GM21528 (cell line): ENCODE measurements at regions not wholly inside any gene's neighbourhood (a gene's known extent, or its start where the extent isn't known, plus 50 kb on each side); places are given as distances from the start of the nearest gene placed in this dataset.

Experiments
- ATAC-seq: cut with Tn5 transposase; IDR thresholded peaks from one replicate; pipeline ENCODE4 v1.9.1; 2021; ENCODE audit warnings: mild to moderate bottlenecking, moderate library complexity; ENCODE audit not compliant: unreplicated experiment, low FRiP score

GRCh38 chr15:55031727-55032126 is 165.0 kb downstream of the RSL24D1 start:
- ATAC-seq: no peak

DNA sequence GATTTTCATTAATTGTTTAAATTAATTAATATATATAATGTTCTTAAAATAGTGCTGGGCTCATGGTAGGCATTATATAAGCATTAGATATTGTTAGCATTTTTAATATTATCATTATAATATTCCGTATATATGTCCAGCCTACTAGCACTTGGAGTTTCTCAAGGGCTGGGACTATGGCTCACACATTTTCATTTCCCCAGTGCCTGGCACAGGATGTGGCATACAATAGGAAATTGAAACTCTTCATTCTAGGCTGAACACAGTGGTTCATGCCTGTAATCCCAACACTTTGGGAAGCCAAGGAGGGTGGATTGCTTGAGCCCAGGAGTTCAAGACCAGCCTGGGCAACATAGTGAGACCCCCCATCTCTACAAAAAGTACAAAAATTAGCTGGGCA is 170.4 kb downstream of the RSL24D1 start:
- ATAC-seq: no peak

DNA sequence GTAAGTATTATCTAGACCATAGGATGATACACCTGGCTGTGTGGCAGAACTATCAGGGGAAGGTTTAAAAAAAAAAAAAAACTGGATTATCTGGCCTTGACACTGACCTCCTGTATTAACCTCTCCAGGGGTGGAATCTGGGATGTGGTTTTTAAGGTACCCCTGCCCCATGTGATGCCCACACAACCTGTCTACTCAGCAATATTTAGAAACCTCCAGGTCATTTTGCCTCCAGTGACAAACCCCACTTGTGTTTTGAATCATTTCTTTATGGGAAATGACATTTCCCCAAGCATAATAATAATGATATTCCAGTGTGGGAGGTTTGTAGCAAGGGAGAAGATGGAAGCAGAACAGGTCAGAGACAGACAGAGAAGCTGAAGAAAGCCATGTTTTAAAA is 179.1 kb downstream of the RSL24D1 start:
- ATAC-seq: no peak

GRCh38 chr15:55016225-55016624 is 180.5 kb downstream of the RSL24D1 start:
- no peak for ATAC-seq

DNA sequence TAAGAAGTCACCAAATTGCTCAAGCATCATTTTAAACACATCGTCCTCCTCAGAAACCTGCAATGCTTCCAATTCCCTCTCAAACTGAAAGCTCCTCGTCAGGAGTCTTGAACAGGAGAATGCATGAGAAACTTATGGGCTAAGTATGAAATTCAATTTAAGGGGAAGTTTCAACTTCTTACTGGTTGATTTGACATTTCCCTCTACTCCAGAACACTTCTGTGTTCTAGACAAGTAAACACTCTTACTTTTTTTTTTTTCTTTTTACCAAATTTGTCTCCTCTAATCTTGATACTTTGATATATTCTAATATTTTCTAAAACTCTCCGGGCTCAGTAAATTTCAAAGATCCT is 181.7 kb downstream of the RSL24D1 start:
- ATAC-seq: no peak

DNA sequence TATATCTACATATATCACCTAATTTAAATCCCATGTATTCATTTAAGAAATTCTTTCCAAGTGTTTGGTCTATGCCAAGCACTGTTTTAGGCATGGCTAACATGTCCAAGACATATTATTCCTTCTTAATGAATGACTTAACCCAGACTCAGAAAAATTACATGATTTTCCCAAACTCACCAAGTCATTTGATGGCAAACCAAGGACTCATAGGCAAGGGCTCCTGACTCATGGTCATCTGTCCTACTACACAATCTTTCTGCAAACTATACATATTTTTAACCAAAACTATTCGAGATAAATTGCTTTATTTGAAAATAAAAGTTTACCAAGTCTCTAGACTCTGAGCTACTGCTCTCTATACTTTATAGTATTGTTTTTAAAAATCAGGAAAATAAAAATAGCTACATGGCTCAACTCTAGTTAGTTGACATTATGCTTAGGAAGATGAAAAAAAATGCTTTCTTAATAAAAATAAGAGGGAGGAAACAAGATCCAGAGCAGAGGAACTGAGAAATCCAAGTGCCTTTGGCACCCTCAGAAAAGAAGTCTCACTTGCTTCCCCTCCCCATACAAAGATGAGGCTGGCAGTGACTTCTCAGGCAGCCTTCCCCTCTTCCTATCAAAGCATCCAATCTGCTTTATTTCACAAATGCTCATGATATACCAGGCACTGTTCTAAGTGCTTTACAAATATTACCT is 182.2 kb downstream of the RSL24D1 start:
- ATAC-seq: no peak

- no peak for ATAC-seq
These were observed 188.3 kb downstream of the RSL24D1 start for GRCh38 chr15:55008421-55008820.

DNA sequence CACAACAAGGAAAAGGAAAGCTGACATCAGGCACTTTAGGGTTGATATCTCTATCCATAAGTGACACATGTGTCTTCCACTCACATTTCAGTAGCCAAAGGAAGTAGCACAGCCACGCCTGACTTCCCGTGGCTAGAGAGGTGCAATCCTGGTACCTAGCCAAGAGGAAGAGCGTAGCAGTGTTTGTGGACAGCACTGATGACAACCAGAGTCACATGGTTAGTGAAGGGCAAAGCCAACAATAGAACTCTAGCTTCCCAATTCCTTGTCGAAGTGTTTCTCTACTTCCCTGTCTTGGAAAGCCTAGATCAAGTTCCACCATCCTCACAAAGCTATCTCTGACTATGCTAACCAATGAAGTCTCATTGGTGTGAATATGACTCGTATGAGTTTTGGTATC is 189.2 kb downstream of the RSL24D1 start:
- ATAC-seq: no peak

- ATAC-seq: no peak
These were observed 191.1 kb downstream of the RSL24D1 start for GRCh38 chr15:55005679-55006078.

DNA sequence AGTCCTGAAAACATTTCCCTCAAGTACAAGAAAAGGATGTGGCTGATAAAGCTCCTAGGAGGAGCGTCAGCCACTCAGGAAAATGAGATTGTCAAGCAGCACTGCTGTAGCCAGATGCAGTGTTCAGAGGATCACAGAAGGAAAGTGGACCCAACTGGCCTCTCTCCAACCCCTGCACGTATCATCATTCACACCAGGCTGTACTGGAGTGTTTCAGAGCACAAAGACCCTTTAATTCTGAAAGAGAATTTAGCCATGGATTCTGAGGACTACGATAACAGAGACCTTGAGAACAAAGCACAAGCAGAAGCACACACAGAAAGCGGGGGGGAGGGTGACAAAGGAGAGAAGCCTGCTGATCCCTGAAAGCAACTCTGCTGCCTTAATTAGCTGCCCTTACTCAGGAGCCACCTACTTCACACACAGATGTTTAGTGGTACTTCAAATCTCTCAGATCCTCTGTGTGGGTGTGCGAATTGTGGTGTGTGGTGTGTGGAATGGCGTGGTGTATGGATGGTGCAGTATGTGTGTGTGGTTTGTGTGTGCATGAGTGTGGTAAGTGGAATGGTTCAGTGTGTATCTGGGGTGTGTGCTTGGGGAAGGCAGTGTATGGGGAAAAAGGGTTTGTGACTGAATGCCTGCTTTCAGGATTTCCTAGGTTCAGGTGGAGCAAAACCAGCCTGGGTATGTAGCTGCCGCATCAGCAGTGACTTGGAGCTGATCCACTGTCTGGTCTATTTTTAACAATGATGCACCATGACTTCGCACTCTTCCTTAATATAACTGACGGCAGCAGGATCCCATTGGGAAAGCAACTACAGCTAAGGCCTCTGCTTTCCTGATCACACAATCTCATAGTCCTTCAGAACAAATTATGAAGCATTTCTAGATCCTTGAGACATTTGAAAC is 192.5 kb downstream of the RSL24D1 start:
- no peak for ATAC-seq

- ATAC-seq: no peak
These were observed 198.1 kb downstream of the RSL24D1 start for GRCh38 chr15:54998661-54999060.

- no peak for ATAC-seq
These were observed 205.9 kb downstream of the RSL24D1 start for GRCh38 chr15:54990793-54991192.

DNA sequence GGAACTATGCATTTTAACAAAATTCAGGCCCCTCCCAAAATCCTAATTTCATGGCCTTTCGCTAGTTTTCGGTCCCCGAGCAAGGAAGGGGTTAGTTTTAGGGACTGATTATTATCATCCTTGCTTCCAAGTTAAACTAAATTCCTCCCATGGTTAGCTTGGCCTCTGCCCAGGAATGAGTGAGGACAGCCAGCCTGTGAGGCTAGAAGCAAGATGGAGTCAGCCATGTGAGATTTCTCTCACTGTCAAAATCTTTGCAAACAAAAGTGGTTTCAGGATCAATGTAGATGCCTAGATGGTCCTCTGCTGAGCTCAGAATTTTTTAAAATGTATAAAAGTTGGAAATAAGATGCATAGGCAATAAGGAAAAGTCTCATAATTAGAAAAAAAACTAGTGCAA is 208.9 kb downstream of the RSL24D1 start:
- ATAC-seq: no peak

DNA sequence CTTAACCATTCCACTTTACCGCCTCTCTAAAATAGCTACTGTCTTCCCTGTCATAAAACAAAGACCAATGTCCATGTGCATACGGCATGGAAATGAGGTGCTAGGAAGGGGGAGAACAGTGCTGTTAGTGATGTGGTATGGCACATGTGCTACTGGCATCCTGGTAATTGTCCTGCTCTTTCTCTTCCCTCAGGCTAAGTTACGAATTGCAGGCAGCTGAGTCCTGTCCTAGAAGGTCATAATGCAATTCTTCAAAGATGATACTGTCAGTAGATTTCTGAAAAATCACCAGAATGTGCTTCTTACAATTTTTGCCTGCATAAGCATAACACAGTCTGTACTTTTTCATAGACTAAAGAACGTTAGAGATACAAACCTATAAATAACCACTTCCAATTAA is 216.8 kb downstream of the RSL24D1 start:
- ATAC-seq: no peak

DNA sequence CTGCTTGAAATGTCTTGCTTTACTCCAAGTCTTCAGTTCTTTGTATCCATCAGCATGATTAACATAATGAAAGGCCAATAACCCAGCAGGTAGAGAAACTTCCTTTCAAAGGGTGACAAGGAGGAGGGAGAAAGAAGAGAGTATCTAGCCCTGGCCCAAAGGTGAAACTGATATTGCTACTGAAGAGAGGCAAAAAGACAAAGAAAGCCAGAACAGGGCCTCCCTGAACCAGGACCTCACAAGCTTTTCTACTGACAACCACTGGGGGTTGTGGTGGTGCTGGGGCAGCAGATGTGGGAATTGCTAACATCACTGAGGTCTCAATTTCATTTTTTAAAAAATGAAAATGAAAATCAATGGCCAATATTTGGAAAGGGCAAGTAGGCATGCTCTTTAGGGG is 234.1 kb downstream of the RSL24D1 start:
- no peak for ATAC-seq

DNA sequence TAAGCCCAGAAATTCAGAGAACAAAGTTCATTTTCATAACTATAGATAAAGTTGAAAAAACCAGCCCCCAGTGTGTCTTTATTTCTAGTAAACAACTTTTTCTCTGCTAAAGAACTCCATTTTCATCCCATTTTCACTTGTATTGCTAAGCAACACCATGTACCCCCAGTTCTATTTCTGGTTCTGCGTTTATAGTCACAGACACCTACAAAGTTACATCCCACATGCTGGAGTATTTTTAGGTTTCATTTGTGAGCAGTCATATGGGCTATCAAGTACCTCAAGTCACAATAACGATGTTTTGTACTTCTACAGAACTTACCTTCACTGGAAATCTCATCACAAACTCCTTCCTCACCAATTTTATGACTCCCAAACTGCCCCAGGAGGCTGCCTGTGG is 236.5 kb downstream of the RSL24D1 start:
- no peak for ATAC-seq

GRCh38 chr15:54941417-54941816 is 255.3 kb downstream of the RSL24D1 start:
- ATAC-seq: no peak

DNA sequence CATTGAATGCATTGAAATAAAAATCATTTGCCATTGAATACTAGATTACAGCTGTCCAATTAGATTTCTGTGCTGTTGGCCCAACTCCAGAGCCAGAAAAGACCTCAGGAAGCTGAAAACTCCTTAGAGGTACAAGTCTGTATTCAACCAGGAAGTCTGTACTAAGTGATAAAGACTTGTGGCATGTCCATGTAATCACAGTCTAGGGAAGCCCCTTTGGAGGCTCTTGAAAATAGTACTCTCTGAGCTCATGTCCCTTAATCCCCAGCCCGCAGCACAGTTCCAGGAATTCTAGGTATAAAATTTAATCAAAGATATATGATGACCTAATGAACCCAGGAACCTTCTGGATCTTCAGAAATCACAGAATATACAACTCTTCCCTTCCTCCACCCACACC is 279.4 kb downstream of the RSL24D1 start:
- no peak for ATAC-seq

DNA sequence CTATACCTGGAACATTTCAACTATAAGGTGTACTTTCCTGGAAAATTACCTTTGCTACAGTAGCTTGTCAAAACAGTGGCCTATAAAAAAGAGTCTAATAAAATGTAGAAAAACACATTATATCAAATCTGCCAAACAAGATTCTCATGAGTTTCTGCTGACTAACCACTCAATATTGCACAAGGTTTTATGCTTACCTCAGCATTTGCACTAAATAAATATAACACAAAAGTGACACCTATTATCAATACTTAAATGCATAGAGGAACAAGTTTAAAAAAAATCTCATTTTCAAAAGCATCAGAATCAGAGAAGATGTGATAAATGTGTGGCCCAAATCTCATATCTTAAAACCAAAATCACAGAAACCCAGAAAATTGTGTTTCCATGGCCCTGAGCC is 281.4 kb downstream of the RSL24D1 start:
- no peak for ATAC-seq

DNA sequence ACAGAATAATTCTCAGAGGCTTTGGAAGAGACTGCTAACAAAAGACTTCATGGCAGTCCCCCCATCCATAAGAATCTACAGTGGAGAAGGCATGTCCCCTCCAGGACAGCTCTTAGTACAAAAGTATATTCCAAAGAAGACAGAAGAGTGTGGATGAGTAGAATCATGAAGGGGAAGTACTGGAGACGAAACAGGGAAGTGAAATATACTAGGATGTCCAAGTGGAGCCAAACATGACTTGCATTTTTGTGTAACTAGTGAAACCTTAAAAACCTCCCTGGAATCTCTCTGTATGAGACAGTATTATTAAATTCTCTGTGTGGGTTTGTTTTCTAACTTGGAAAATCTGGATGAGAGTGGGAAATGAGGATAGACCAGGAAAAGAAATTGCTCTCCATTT is 312.4 kb downstream of the RSL24D1 start:
- ATAC-seq: no peak

DNA sequence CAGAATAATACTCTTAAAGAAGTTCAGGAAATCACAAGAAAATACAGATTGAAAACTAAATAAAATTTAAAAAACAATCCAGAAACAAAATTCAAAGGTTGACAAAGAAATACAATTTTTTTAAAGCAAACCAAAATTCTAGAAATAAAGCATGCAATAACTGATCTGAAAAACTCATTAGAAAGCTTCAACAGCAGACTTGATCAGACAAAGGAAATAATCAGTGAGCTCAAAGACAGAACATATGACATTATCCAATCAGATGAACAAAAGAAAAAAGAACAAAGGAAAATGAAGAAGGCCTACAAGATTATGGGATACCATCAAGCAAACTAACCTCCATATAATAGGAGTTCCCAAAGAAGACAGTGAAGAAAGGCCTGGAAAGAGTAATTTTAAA is 336.8 kb downstream of the RSL24D1 start:
- no peak for ATAC-seq

DNA sequence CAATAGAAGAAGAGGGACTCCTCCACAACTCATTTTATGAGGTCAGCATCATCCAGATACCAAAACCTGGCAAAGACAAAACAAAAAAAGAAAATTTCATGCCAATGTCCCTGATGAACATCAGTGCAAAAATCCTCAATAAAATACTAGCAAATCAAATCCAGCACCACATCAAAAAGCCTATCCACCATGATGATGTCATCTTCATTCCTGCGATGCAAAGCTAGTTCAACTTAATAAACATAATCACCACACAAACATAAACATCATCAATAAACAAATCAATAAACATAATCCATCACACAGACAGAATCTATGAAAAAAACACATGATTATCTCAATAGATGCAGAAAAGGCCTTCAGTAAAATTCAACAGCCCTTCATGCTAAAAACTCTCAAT is 342.1 kb downstream of the RSL24D1 start:
- ATAC-seq: no peak
